HepG2 (cell line): ENCODE measurements at regions not wholly inside any gene's neighbourhood (a gene's known extent, or its start where the extent isn't known, plus 50 kb on each side); places are given as distances from the start of the nearest gene placed in this dataset.

Experiments
- ATAC-seq: fragments of 200-7000 bp; cut with Tn5 transposase; 3 replicates; pipeline ENCODE4 v1.9.1; 2020; ENCODE audit warnings: mild to moderate bottlenecking, moderate library complexity
- BruUV-seq: library from RNA; stranded (reverse); fragments of 400-500 nt; replicated peaks from 2 replicates; lab custom pipeline; 2021; lab: Mats Ljungman, UMichigan
- CTCF ChIA-PET: fragments of 300-600 bp; formaldehyde crosslinking; extraction: SDS; loops from one replicate; lab custom pipeline; 2021; ENCODE audit warnings: low total read pairs, inconsistent platforms, low intra/inter-chr PET ratio; lab: Yijun Ruan, JAX
- POLR2A ChIA-PET: fragments of 350-600 bp; sonication (Branson Sonifier 250); formaldehyde crosslinking; loops from one replicate; lab custom pipeline; 2020; ENCODE audit warnings: antibody characterized with exemption, inconsistent platforms; lab: Yijun Ruan, JAX
- DNase-seq: peaks from one replicate; pipeline ENCODE4 v3.0.0-alpha.2; 2015; ENCODE audit warnings: low spot score
- FAIRE-seq: peaks from 3 replicates; lab custom pipeline; 2011; peaks lifted over from hg19 to GRCh38; lab: Jason Lieb, UNC
- H2AFZ ChIP-seq: one replicate; pipeline ENCODE4 v1.6.1; 2011; ENCODE audit warnings: low read length, inconsistent platforms
- H3K27ac ChIP-seq: fragments of 300-600 bp; 3 replicates; pipeline ENCODE4 v1.8.0; 2011; ENCODE audit warnings: mixed run types, mild to moderate bottlenecking, mixed read lengths, low read length, inconsistent platforms; ENCODE audit not compliant: insufficient read depth; ENCODE audit errors: extremely low read length
- H3K27me3 ChIP-seq, 2 experiments: fragments of 200-600 bp in 1 of 2; 2 replicates in 1 of 2; 3 replicates in 1 of 2; pipeline versions ENCODE4 v1.6.0 to v1.8.0; 2011; ENCODE audit warnings: low read length in 2 of 2, mild to moderate bottlenecking in 2 of 2, moderate library complexity in 2 of 2, inconsistent platforms in 1 of 2; ENCODE audit not compliant: insufficient read depth in 2 of 2, control insufficient read depth in 1 of 2
- H3K36me3 ChIP-seq, 2 experiments: fragments of 200-600 bp in 1 of 2; replicated peaks in 1 of 2; 2 replicates in 1 of 2; 3 replicates in 1 of 2; pipeline versions ENCODE4 v1.5.1 to v1.8.0; 2011; ENCODE audit warnings: low read length in 2 of 2, inconsistent platforms in 1 of 2; ENCODE audit not compliant: insufficient read depth in 2 of 2, control insufficient read depth in 1 of 2
- H3K4me1 ChIP-seq: 2 replicates; pipeline ENCODE4 v1.5.1; 2012; ENCODE audit warnings: low read length, inconsistent platforms; ENCODE audit not compliant: insufficient read depth
- H3K4me2 ChIP-seq: 2 replicates; pipeline ENCODE4 v1.6.0; 2011; ENCODE audit warnings: low read depth, low read length, inconsistent platforms
- H3K4me3 ChIP-seq, 3 experiments: fragments of 200-600 bp in 1 of 3; sonication (generic), shearing (Covaris generic) in 1 of 3; replicated peaks in 1 of 3; 2 replicates each; pipeline ENCODE4 v1.5.1; 2011 to 2016; ENCODE audit warnings: low read length in 3 of 3, inconsistent platforms in 2 of 3, low read depth in 2 of 3, mild to moderate bottlenecking in 2 of 3, control low read depth in 1 of 3, mixed read lengths in 1 of 3; ENCODE audit not compliant: insufficient read depth in 1 of 3
- H3K79me2 ChIP-seq: one replicate; pipeline ENCODE4 v1.6.1; 2011; ENCODE audit warnings: low read length, inconsistent platforms; ENCODE audit not compliant: insufficient read depth
- H3K9ac ChIP-seq: 2 replicates; pipeline ENCODE4 v1.6.0; 2011; ENCODE audit warnings: mild to moderate bottlenecking, low read depth, low read length, inconsistent platforms; ENCODE audit not compliant: insufficient read depth
- H3K9me3 ChIP-seq: 2 replicates; pipeline ENCODE4 v1.5.1; 2012; ENCODE audit warnings: mild to moderate bottlenecking, low read length
- H4K20me1 ChIP-seq: 2 replicates; pipeline ENCODE4 v1.6.0; 2011; ENCODE audit warnings: inconsistent platforms, mild to moderate bottlenecking, low read length, moderate library complexity; ENCODE audit not compliant: insufficient read depth
- GABPA ChIP-seq, 2 experiments: IDR thresholded peaks; 2 replicates each; pipeline ENCODE4 v1.6.1; 2011 to 2016; ENCODE audit warnings: low read depth in 2 of 2, low read length in 1 of 2, missing biosample characterization in 1 of 2, missing genetic modification characterization in 1 of 2
- IKZF4 ChIP-seq: sonication (generic); formaldehyde crosslinking; IDR thresholded peaks from 2 replicates; pipeline ENCODE4 v1.5.1; 2020; ENCODE audit warnings: borderline replicate concordance, mild to moderate bottlenecking, low read depth, missing genetic modification reagents; ENCODE audit errors: not compliant biosample characterization
- KDM2A ChIP-seq: sonication (generic); formaldehyde crosslinking; IDR thresholded peaks from 2 replicates; pipeline ENCODE4 v1.4.0; 2020; ENCODE audit warnings: low read depth, missing genetic modification reagents, borderline replicate concordance
- KMT2B ChIP-seq: IDR thresholded peaks from 2 replicates; pipeline ENCODE4 v1.6.1; 2016; ENCODE audit warnings: missing genetic modification reagents, missing compliant biosample characterization
- PHF5A ChIP-seq: IDR thresholded peaks from one replicate; pipeline ENCODE4 v1.6.1; 2018; ENCODE audit warnings: low read depth, missing genetic modification reagents; ENCODE audit not compliant: unreplicated experiment
- ZNF235 ChIP-seq: sonication (generic); formaldehyde crosslinking; IDR thresholded peaks from 2 replicates; pipeline ENCODE4 v1.8.1; 2023; ENCODE audit warnings: mild to moderate bottlenecking, missing genetic modification reagents, borderline replicate concordance
- WGBS: methylation state at CpG from one replicate; pipeline ENCODE4 v1.1.6; 2017; ENCODE audit warnings: low lambda C conversion rate; 5-methylcytosine and 5-hydroxymethylcytosine counted together
- in situ Hi-C: cut with HindIII; loops from 2 replicates; pipeline ENCODE4 v1.10.0; 2017; ENCODE audit warnings: low pct_unique_long_range_greater_than_20kb; ENCODE audit not compliant: extremely low pct_ligation_motif_present
- intact Hi-C: fragments of 100-400 bp; cut with micrococcal nuclease; formaldehyde crosslinking; loops from one replicate; pipeline ENCODE4 v1.10.0; 2022; ENCODE audit not compliant: unreplicated experiment
- TF ChIP-seq, protein P1 (sequence below): sonication (generic); formaldehyde crosslinking; IDR thresholded peaks from 2 replicates; pipeline ENCODE4 v1.4.0; 2020; ENCODE audit warnings: missing genetic modification reagents
- TF ChIP-seq, protein P2 (sequence below): sonication (generic); formaldehyde crosslinking; IDR thresholded peaks from 2 replicates; pipeline ENCODE4 v1.4.0; 2020; ENCODE audit warnings: mild to moderate bottlenecking, missing genetic modification reagents
- TF ChIP-seq, protein P3 (sequence below): sonication (generic); formaldehyde crosslinking; IDR thresholded peaks from 2 replicates; pipeline ENCODE4 v1.4.0; 2020; ENCODE audit warnings: missing genetic modification reagents
- TF ChIP-seq, protein P4 (sequence below): sonication (generic); formaldehyde crosslinking; IDR thresholded peaks from 2 replicates; pipeline ENCODE4 v1.5.0; 2020; ENCODE audit warnings: mild to moderate bottlenecking, missing genetic modification reagents, borderline replicate concordance
- TF ChIP-seq, protein P5 (sequence below): sonication (generic); formaldehyde crosslinking; IDR thresholded peaks from 2 replicates; pipeline ENCODE4 v1.8.1; 2023; ENCODE audit warnings: mild to moderate bottlenecking, missing genetic modification reagents, borderline replicate concordance

DNA sequence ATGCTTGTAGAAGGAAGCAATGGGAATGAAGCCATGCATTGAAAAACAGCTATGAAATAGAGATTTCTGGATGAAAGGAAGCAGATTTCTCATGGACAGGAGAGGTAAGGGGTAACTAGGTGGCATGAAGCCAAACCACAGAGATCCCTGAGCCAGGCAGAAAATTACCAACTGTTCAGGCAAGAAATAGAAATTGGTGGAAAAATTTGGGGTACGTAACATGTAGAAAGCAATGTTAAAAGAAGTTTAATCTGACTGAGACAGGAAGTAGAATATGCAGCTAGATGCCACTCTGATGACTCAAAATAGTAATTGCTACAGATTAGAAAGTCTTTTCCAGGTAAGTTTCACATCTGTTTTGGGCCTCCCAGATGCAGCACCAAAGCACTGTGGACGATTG, 928.5 kb upstream of the CELF4 start:
- H3K27me3 ChIP-seq, result no peaks in the 10 kb centered on the region
- TF ChIP-seq, protein P1, sequence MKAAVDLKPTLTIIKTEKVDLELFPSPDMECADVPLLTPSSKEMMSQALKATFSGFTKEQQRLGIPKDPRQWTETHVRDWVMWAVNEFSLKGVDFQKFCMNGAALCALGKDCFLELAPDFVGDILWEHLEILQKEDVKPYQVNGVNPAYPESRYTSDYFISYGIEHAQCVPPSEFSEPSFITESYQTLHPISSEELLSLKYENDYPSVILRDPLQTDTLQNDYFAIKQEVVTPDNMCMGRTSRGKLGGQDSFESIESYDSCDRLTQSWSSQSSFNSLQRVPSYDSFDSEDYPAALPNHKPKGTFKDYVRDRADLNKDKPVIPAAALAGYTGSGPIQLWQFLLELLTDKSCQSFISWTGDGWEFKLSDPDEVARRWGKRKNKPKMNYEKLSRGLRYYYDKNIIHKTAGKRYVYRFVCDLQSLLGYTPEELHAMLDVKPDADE (CRISPR knock-in tag), result no peak
- TF ChIP-seq, protein P2, sequence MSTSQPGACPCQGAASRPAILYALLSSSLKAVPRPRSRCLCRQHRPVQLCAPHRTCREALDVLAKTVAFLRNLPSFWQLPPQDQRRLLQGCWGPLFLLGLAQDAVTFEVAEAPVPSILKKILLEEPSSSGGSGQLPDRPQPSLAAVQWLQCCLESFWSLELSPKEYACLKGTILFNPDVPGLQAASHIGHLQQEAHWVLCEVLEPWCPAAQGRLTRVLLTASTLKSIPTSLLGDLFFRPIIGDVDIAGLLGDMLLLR (CRISPR knock-in tag), result no peak
- TF ChIP-seq ZNF235, result no peak
- TF ChIP-seq, protein P3, sequence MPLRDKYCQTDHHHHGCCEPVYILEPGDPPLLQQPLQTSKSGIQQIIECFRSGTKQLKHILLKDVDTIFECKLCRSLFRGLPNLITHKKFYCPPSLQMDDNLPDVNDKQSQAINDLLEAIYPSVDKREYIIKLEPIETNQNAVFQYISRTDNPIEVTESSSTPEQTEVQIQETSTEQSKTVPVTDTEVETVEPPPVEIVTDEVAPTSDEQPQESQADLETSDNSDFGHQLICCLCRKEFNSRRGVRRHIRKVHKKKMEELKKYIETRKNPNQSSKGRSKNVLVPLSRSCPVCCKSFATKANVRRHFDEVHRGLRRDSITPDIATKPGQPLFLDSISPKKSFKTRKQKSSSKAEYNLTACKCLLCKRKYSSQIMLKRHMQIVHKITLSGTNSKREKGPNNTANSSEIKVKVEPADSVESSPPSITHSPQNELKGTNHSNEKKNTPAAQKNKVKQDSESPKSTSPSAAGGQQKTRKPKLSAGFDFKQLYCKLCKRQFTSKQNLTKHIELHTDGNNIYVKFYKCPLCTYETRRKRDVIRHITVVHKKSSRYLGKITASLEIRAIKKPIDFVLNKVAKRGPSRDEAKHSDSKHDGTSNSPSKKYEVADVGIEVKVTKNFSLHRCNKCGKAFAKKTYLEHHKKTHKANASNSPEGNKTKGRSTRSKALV (CRISPR knock-in tag), result no peak
- no peak for TF ChIP-seq KMT2B (CRISPR knock-in tag)
- no peak for TF ChIP-seq KDM2A (CRISPR knock-in tag)
- TF ChIP-seq, protein P4, sequence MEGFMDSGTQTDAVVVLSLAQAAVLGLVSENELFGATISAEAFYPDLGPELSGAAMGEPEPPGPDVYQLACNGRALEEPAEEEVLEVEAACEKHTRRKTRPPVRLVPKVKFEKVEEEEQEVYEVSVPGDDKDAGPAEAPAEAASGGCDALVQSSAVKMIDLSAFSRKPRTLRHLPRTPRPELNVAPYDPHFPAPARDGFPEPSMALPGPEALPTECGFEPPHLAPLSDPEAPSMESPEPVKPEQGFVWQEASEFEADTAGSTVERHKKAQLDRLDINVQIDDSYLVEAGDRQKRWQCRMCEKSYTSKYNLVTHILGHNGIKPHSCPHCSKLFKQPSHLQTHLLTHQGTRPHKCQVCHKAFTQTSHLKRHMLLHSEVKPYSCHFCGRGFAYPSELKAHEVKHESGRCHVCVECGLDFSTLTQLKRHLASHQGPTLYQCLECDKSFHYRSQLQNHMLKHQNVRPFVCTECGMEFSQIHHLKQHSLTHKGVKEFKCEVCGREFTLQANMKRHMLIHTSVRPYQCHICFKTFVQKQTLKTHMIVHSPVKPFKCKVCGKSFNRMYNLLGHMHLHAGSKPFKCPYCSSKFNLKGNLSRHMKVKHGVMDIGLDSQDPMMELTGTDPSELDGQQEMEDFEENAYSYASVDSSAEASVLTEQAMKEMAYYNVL (CRISPR knock-in tag), result no peak
- no peak for TF ChIP-seq GABPA (IDR thresholded peaks at IDR 0.05; ENCODE audit: low read depth, low read length)
- no peak for TF ChIP-seq GABPA (CRISPR knock-in tag; IDR thresholded peaks at IDR 0.05; ENCODE audit: low read depth)
- no peak for TF ChIP-seq PHF5A (CRISPR knock-in tag)
- no peak for TF ChIP-seq IKZF4
- TF ChIP-seq, protein P5, sequence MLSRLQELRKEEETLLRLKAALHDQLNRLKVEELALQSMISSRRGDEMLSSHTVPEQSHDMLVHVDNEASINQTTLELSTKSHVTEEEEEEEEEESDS (CRISPR knock-in tag), result no peak
- H3K4me2 ChIP-seq, result no peak overlapping the region
- WGBS, result 3% methylated on average over 2 of the region's 2 CpGs
- no peaks in the 10 kb centered on the region for H3K4me1 ChIP-seq
- CTCF ChIA-PET, result no interaction called here
- H3K36me3 ChIP-seq, result no peaks in the 10 kb centered on the region
- H3K27ac ChIP-seq, result no peak overlapping the region
- no peaks in the 10 kb centered on the region for H3K79me2 ChIP-seq
- ATAC-seq (no peak), FAIRE-seq (no peak), DNase-seq (no peak)
- POLR2A ChIA-PET, result no interaction called here
- intact Hi-C loops (no loop called here), in situ Hi-C loops (no loop called here)
- no peaks in the 10 kb centered on the region for H3K9me3 ChIP-seq
- no peak overlapping the region for H3K9ac ChIP-seq
- no peak overlapping the region for H2AFZ ChIP-seq
- no peak overlapping the region for H3K4me3 ChIP-seq
- BruUV-seq, result no TSS peak
- no peaks in the 10 kb centered on the region for H4K20me1 ChIP-seq
